SK-N-SH (cell line): ENCODE measurements at regions not wholly inside any gene's neighbourhood (a gene's known extent, or its start where the extent isn't known, plus 50 kb on each side); places are given as distances from the start of the nearest gene placed in this dataset.

ENCODE experiments used
- CTCF ChIA-PET: fragments of 300-600, 350-600 bp; formaldehyde crosslinking; extraction: SDS; loops from one replicate; lab custom pipeline; 2021; lab: Yijun Ruan, JAX
- POLR2A ChIA-PET: fragments of 350-600 bp; sonication (Branson Sonifier 250); formaldehyde crosslinking; extraction: SDS; loops from one replicate; lab custom pipeline; 2020; ENCODE audit warnings: antibody characterized with exemption, inconsistent platforms; lab: Yijun Ruan, JAX
- DNase-seq: peaks from one replicate; pipeline ENCODE4 v3.0.0; 2012
- H2AFZ ChIP-seq: fragments of 200-600 bp; sonication (generic); 2 replicates; pipeline ENCODE4 v1.8.1; 2016; ENCODE audit warnings: antibody characterized with exemption, mild to moderate bottlenecking, low read depth
- H3F3A ChIP-seq: fragments of 200-600 bp; sonication (generic); replicated peaks from 2 replicates; pipeline ENCODE3; 2016; ENCODE audit warnings: antibody characterized with exemption, mild to moderate bottlenecking; ENCODE audit not compliant: insufficient read depth
- H3K27ac ChIP-seq, 2 experiments: fragments of 200-500 bp in 1 of 2; fragments of 200-600 bp in 1 of 2; sonication (Bioruptor generic) in 1 of 2; sonication (generic), shearing (Covaris generic) in 1 of 2; 2 replicates each; pipeline versions ENCODE4 v1.5.1 to v1.6.1; 2014 to 2016; ENCODE audit warnings: low read depth in 2 of 2, inconsistent platforms in 1 of 2, low read length in 1 of 2, mild to moderate bottlenecking in 1 of 2, mixed read lengths in 1 of 2
- H3K27me3 ChIP-seq: fragments of 200-600 bp; sonication (generic), shearing (Covaris generic); 2 replicates; pipeline ENCODE4 v1.6.1; 2016; ENCODE audit warnings: mixed run types; ENCODE audit not compliant: insufficient read depth
- H3K36me3 ChIP-seq, 2 experiments: fragments of 200-500 bp in 1 of 2; fragments of 200-600 bp in 1 of 2; sonication (Bioruptor generic) in 1 of 2; sonication (generic) in 1 of 2; replicated peaks in 1 of 2; 2 replicates each; pipeline versions ENCODE3 to v1.5.1; 2014 to 2016; ENCODE audit warnings: low read length in 1 of 2, mild to moderate bottlenecking in 1 of 2; ENCODE audit not compliant: insufficient read depth in 2 of 2, control insufficient read depth in 1 of 2
- H3K4me1 ChIP-seq, 2 experiments: fragments of 200-500 bp in 1 of 2; fragments of 200-600 bp in 1 of 2; sonication (Bioruptor generic) in 1 of 2; sonication (generic), shearing (Covaris generic) in 1 of 2; 2 replicates each; pipeline versions ENCODE4 v1.5.1 to v1.6.1; 2014 to 2016; ENCODE audit warnings: low read depth in 1 of 2, low read length in 1 of 2, mixed run types in 1 of 2; ENCODE audit not compliant: insufficient read depth in 2 of 2, control insufficient read depth in 1 of 2
- H3K4me2 ChIP-seq: fragments of 200-600 bp; sonication (generic), shearing (Covaris generic); 2 replicates; pipeline ENCODE4 v1.6.1; 2017; ENCODE audit warnings: mixed run types
- H3K4me3 ChIP-seq, 2 experiments: fragments of 200-500 bp in 1 of 2; fragments of 200-600 bp in 1 of 2; sonication (Bioruptor generic) in 1 of 2; sonication (generic), shearing (Covaris generic) in 1 of 2; 2 replicates each; pipeline versions ENCODE4 v1.5.1 to v1.8.1; 2014 to 2016; ENCODE audit warnings: low read depth in 2 of 2, inconsistent platforms in 1 of 2, low read length in 1 of 2, mild to moderate bottlenecking in 1 of 2, mixed read lengths in 1 of 2, moderate library complexity in 1 of 2
- H3K79me2 ChIP-seq: fragments of 200-600 bp; sonication (generic); 2 replicates; pipeline ENCODE4 v1.8.1; 2017; ENCODE audit warnings: mild to moderate bottlenecking; ENCODE audit not compliant: insufficient read depth
- H3K9ac ChIP-seq: fragments of 200-600 bp; sonication (generic); 2 replicates; pipeline ENCODE4 v1.6.1; 2017; ENCODE audit warnings: mixed run types
- H3K9me2 ChIP-seq: fragments of 200-600 bp; sonication (generic); 2 replicates; pipeline ENCODE4 v1.6.1; 2017; ENCODE audit warnings: mixed run types
- H3K9me3 ChIP-seq: fragments of 200-600 bp; sonication (generic); 2 replicates; pipeline ENCODE4 v1.6.1; 2017; ENCODE audit warnings: mixed run types, mild to moderate bottlenecking, moderate library complexity
- H4K20me1 ChIP-seq: fragments of 200-600 bp; sonication (generic); 2 replicates; pipeline ENCODE4 v1.6.1; 2017; ENCODE audit warnings: mild to moderate bottlenecking, mixed run types; ENCODE audit not compliant: insufficient read depth
- MAX ChIP-seq: IDR thresholded peaks from 2 replicates; pipeline ENCODE4 v1.4.0; 2012; ENCODE audit warnings: low read depth
- NFIC ChIP-seq: IDR thresholded peaks from 2 replicates; pipeline ENCODE4 v1.4.0; 2012; ENCODE audit warnings: borderline replicate concordance
- REST ChIP-seq: IDR thresholded peaks from 2 replicates; pipeline ENCODE4 v1.6.1; 2012; ENCODE audit warnings: mild to moderate bottlenecking, low read depth, low read length, moderate library complexity
- YY1 ChIP-seq: IDR thresholded peaks from 2 replicates; pipeline ENCODE4 v1.4.0; 2012; ENCODE audit warnings: low read depth, mild to moderate bottlenecking
- WGBS: methylation state at CpG from one replicate; pipeline ENCODE4 v1.1.6; 2017; ENCODE audit warnings: low lambda C conversion rate; 5-methylcytosine and 5-hydroxymethylcytosine counted together
- TF ChIP-seq, protein P1 (sequence below): fragments of 150-350 bp; IDR thresholded peaks from 2 replicates; pipeline ENCODE4 v1.6.1; 2017; ENCODE audit warnings: antibody characterized with exemption, low read length, low read depth, borderline replicate concordance

DNA sequence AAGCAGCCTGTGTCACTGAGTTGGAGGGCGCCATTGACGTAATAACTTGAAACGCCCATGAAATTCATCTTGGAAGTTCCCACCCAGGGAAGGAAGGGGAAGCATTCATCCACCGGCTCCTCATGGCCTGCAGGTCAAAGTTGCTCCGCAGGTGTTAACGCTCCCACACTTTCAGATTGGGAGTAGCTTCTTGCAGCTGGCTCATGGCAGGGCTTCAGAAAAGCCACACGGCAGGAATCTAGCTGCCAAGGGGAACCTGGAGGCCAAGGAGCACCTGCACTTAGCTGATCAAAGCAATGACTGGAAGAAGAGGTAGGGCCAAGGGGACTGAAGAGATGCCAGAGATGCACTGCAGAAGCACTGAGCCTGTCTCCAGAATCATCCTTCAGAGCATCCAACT, 203.2 kb downstream of the ARHGAP12 start:
- Histone ChIP-seq H3F3A (no peaks in the 10 kb centered on the region), H3K27me3 (no peaks in the 10 kb centered on the region), H2AFZ (no peak overlapping the region), H3K9me3 (no peaks in the 10 kb centered on the region), H3K9me2 (no peaks in the 10 kb centered on the region), H3K4me2 (no peak overlapping the region), H4K20me1 (no peaks in the 10 kb centered on the region), H3K27ac (no peak overlapping the region), H3K4me1 (no peaks in the 10 kb centered on the region), H3K4me3 (no peak overlapping the region), H3K9ac (no peak overlapping the region), H3K36me3 (no peaks in the 10 kb centered on the region), H3K79me2 (no peaks in the 10 kb centered on the region)
- 92% methylated on average over 4 of the region's 7 CpGs for WGBS
- ChIA-PET CTCF (interaction anchor here (0.6 to 1.1 kb wide), 2 partner anchors 13 to 437 kb away, joined by 3 read pairs; no protein-coding TSS in a partner anchor), POLR2A (no interaction called here)
- no peak for TF ChIP-seq MAX
- no peak for TF ChIP-seq NFIC
- no peak for TF ChIP-seq YY1
- no peak for DNase-seq

GRCh38 chr10:31724296-31724695, 204.3 kb downstream of the ARHGAP12 start:
- Histone ChIP-seq H2AFZ (no peak overlapping the region), H3K9me2 (no peaks in the 10 kb centered on the region), H3K9me3 (no peaks in the 10 kb centered on the region), H3K79me2 (no peaks in the 10 kb centered on the region), H3K27ac (no peak overlapping the region), H3K36me3 (no peaks in the 10 kb centered on the region), H3K4me1 (no peaks in the 10 kb centered on the region), H3K4me2 (no peak overlapping the region), H3K27me3 (no peaks in the 10 kb centered on the region), H3K9ac (no peak overlapping the region), H3K4me3 (no peak overlapping the region), H4K20me1 (no peaks in the 10 kb centered on the region), H3F3A (no peaks in the 10 kb centered on the region)
- ChIA-PET CTCF (interaction anchor here (1.0 kb wide), 1 partner anchor 14 kb away, joined by 3 read pairs; no protein-coding TSS in a partner anchor), POLR2A (no interaction called here)
- WGBS: 70% methylated on average over 5 of the region's 5 CpGs
- DNase-seq: no peak
- no peak for TF ChIP-seq REST

- Histone ChIP-seq H3K9me3 (no peaks in the 10 kb centered on the region), H3K9ac (no peak overlapping the region), H3K36me3 (no peaks in the 10 kb centered on the region), H3F3A (no peaks in the 10 kb centered on the region), H3K9me2 (no peaks in the 10 kb centered on the region), H3K4me2 (no peak overlapping the region), H3K4me1 (no peaks in the 10 kb centered on the region), H2AFZ (no peak overlapping the region), H3K27me3 (no peaks in the 10 kb centered on the region), H4K20me1 (no peaks in the 10 kb centered on the region), H3K79me2 (no peaks in the 10 kb centered on the region), H3K27ac (no peak overlapping the region), H3K4me3 (no peak overlapping the region)
- WGBS: 51% methylated on average over 5 of the region's 5 CpGs
- TF ChIP-seq YY1: no peak
- no peak for TF ChIP-seq REST
- TF ChIP-seq, protein P1, sequence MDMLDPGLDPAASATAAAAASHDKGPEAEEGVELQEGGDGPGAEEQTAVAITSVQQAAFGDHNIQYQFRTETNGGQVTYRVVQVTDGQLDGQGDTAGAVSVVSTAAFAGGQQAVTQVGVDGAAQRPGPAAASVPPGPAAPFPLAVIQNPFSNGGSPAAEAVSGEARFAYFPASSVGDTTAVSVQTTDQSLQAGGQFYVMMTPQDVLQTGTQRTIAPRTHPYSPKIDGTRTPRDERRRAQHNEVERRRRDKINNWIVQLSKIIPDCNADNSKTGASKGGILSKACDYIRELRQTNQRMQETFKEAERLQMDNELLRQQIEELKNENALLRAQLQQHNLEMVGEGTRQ: no peak
- CTCF ChIA-PET: interaction anchor here (1.1 to 1.2 kb wide), 2 partner anchors 12 to 14 kb away, joined by 3 read pairs; no protein-coding TSS in a partner anchor
- POLR2A ChIA-PET: no interaction called here
- DNase-seq: no peak
Observed at GRCh38 chr10:31723106-31723750, 205.4 kb downstream of the ARHGAP12 start.
